B cell (primary cell): ENCODE measurements at regions not wholly inside any gene's neighbourhood (a gene's known extent, or its start where the extent isn't known, plus 50 kb on each side); places are given as distances from the start of the nearest gene placed in this dataset.

Source experiments
- ATAC-seq: fragments of 200-7000 bp; cut with Tn5 transposase; one replicate; pipeline ENCODE4 v1.10.0; 2021; ENCODE audit warnings: low read depth, mild to moderate bottlenecking, moderate number of reproducible peaks, moderate library complexity
- CTCF ChIA-PET: fragments of 350-600 bp; sonication (Branson Sonifier 250); formaldehyde crosslinking; loops from one replicate; lab custom pipeline; 2021; ENCODE audit warnings: antibody characterized with exemption, inconsistent platforms; lab: Charles Lee
- POLR2A ChIA-PET: fragments of 350-600 bp; sonication (Branson Sonifier 250); formaldehyde crosslinking; loops from one replicate; lab custom pipeline; 2021; ENCODE audit warnings: antibody characterized with exemption; lab: Charles Lee
- DNase-seq: peaks from one replicate; pipeline ENCODE4 v3.0.0; 2013
- H2AFZ ChIP-seq: 2 replicates; pipeline ENCODE4 v1.6.1; 2012; ENCODE audit warnings: mild to moderate bottlenecking, low read depth, low read length; ENCODE audit not compliant: insufficient read depth, poor library complexity, severe bottlenecking
- H3K27ac ChIP-seq, 2 donors: 1 replicate in 1 of 2; 2 replicates in 1 of 2; pipeline ENCODE4 v1.5.1; 2012 to 2013; ENCODE audit warnings: low read length in 2 of 2, mild to moderate bottlenecking in 2 of 2, moderate library complexity in 1 of 2
- H3K27me3 ChIP-seq, 4 experiments: fragments of 200-600 bp in 1 of 4; sonication (generic) in 1 of 4; replicated peaks in 1 of 4; 1 replicate in 2 of 4; 2 replicates in 2 of 4; pipeline versions ENCODE4 v1.6.1 to v1.7.0; 2013 to 2016; ENCODE audit warnings: low read length in 3 of 4, mild to moderate bottlenecking in 2 of 4, mixed read lengths in 1 of 4, moderate library complexity in 1 of 4; ENCODE audit not compliant: insufficient read depth in 4 of 4, control insufficient read depth in 3 of 4; ENCODE audit errors: control extremely low read depth in 1 of 4
- H3K36me3 ChIP-seq, 2 experiments: replicated peaks in 1 of 2; 1 replicate in 1 of 2; 2 replicates in 1 of 2; pipeline versions ENCODE4 v1.6.1 to v1.7.1; 2013; ENCODE audit warnings: low read length in 1 of 2; ENCODE audit not compliant: insufficient read depth in 2 of 2, control insufficient read depth in 1 of 2; ENCODE audit errors: control extremely low read depth in 1 of 2, extremely low read depth in 1 of 2
- H3K4me1 ChIP-seq, 2 donors: fragments of 200-600 bp in 1 of 2; sonication (generic) in 1 of 2; 1 replicate in 1 of 2; 2 replicates in 1 of 2; pipeline versions ENCODE4 v1.5.1 to v1.6.1; 2013 to 2017; ENCODE audit warnings: low read length in 2 of 2; ENCODE audit not compliant: control insufficient read depth in 2 of 2, insufficient read depth in 2 of 2
- H3K4me2 ChIP-seq: replicated peaks from 2 replicates; pipeline ENCODE3; 2012; ENCODE audit warnings: mild to moderate bottlenecking, low read depth, low read length; ENCODE audit not compliant: poor library complexity, severe bottlenecking
- H3K4me3 ChIP-seq, 5 experiments: fragments of 200-600 bp in 1 of 5; sonication (generic) in 1 of 5; 1 replicate in 3 of 5; 2 replicates in 2 of 5; pipeline versions ENCODE4 v1.5.1 to v1.7.0; 2011 to 2016; ENCODE audit warnings: low read length in 4 of 5, mild to moderate bottlenecking in 4 of 5, low read depth in 2 of 5, control low read depth in 1 of 5, moderate library complexity in 1 of 5; ENCODE audit not compliant: insufficient read depth in 1 of 5; ENCODE audit errors: control extremely low read depth in 1 of 5, extremely low read depth in 1 of 5
- H3K79me2 ChIP-seq: fragments of 200-600 bp; sonication (generic); one replicate; pipeline ENCODE4 v1.6.0; 2016; ENCODE audit warnings: low read length; ENCODE audit not compliant: control insufficient read depth, insufficient read depth
- H3K9ac ChIP-seq: fragments of 200-600 bp; sonication (generic); 2 replicates; pipeline ENCODE4 v1.6.1; 2017; ENCODE audit warnings: mild to moderate bottlenecking, low read length, moderate library complexity
- H3K9me3 ChIP-seq, 3 donors: one replicate each; pipeline versions ENCODE4 v1.6.1 to v1.7.1; 2013; ENCODE audit warnings: low read length in 2 of 3; ENCODE audit not compliant: control insufficient read depth in 2 of 3, insufficient read depth in 1 of 3; ENCODE audit errors: control extremely low read depth in 1 of 3
- H4K20me1 ChIP-seq: 2 replicates; pipeline ENCODE4 v1.6.0; 2012; ENCODE audit warnings: mild to moderate bottlenecking, low read length; ENCODE audit not compliant: insufficient read depth, control insufficient read depth, poor library complexity, severe bottlenecking
- H3K27ac Mint-ChIP-seq: one replicate; pipeline ENCODE4 v1.8.0; 2021; ENCODE audit warnings: mixed read lengths
- H3K27me3 Mint-ChIP-seq: one replicate; pipeline ENCODE4 v1.8.0; 2021; ENCODE audit warnings: mixed read lengths
- H3K4me1 Mint-ChIP-seq: one replicate; pipeline ENCODE4 v1.8.0; 2021; ENCODE audit warnings: mixed read lengths
- H3K4me3 Mint-ChIP-seq: one replicate; pipeline ENCODE4 v1.8.0; 2021; ENCODE audit warnings: mixed read lengths
- H3K9me3 Mint-ChIP-seq: one replicate; pipeline ENCODE4 v1.8.0; 2022; ENCODE audit warnings: mixed read lengths; ENCODE audit not compliant: insufficient read depth
- EZH2 ChIP-seq: IDR thresholded peaks from 2 replicates; pipeline ENCODE4 v1.6.1; 2012; ENCODE audit warnings: borderline replicate concordance, low read depth, mild to moderate bottlenecking, moderate library complexity, low read length; ENCODE audit not compliant: insufficient read depth, poor library complexity, severe bottlenecking
- WGBS: methylation state at CpG from one replicate; pipeline ENCODE4 v1.1.5; 2013; ENCODE audit warnings: missing lambda C conversion rate; ENCODE audit not compliant: insufficient coverage; 5-methylcytosine and 5-hydroxymethylcytosine counted together
- intact Hi-C: fragments of 100-400 bp; cut with micrococcal nuclease; formaldehyde crosslinking; loops from one replicate; pipeline ENCODE4 v1.10.0; 2022
- TF ChIP-seq, protein P1 (sequence below): fragments of 200-600 bp; IDR thresholded peaks from one replicate; pipeline ENCODE4 v1.8.0; 2022; ENCODE audit warnings: antibody characterized with exemption, mild to moderate bottlenecking

GRCh38 chr9:29312327-29312726, 1739.0 kb upstream of the C9orf72 start:
- Histone ChIP-seq H3K4me1 (no peaks in the 10 kb centered on the region), H3K27ac (no peak overlapping the region), H3K9ac (no peak overlapping the region), H3K36me3 (no peaks in the 10 kb centered on the region), H2AFZ (no peak overlapping the region), H3K4me2 (no peak overlapping the region), H3K27me3 (no peaks in the 10 kb centered on the region), H3K79me2 (no peaks in the 10 kb centered on the region), H4K20me1 (no peaks in the 10 kb centered on the region), H3K4me3 (no peak overlapping the region), H3K9me3 (no peaks in the 10 kb centered on the region)
- DNase-seq (no peak), ATAC-seq (no peak)
- Mint-ChIP-seq H3K27me3 (no peaks in the 10 kb centered on the region), H3K9me3 (peaks cover 4% of the 10 kb centered on the region), H3K4me3 (no peak overlapping the region), H3K27ac (no peak overlapping the region), H3K4me1 (no peaks in the 10 kb centered on the region)
- ChIA-PET POLR2A (no interaction called here), CTCF (no interaction called here)
- TF ChIP-seq EZH2: no peak
- TF ChIP-seq, protein P1, sequence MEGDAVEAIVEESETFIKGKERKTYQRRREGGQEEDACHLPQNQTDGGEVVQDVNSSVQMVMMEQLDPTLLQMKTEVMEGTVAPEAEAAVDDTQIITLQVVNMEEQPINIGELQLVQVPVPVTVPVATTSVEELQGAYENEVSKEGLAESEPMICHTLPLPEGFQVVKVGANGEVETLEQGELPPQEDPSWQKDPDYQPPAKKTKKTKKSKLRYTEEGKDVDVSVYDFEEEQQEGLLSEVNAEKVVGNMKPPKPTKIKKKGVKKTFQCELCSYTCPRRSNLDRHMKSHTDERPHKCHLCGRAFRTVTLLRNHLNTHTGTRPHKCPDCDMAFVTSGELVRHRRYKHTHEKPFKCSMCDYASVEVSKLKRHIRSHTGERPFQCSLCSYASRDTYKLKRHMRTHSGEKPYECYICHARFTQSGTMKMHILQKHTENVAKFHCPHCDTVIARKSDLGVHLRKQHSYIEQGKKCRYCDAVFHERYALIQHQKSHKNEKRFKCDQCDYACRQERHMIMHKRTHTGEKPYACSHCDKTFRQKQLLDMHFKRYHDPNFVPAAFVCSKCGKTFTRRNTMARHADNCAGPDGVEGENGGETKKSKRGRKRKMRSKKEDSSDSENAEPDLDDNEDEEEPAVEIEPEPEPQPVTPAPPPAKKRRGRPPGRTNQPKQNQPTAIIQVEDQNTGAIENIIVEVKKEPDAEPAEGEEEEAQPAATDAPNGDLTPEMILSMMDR: no peak
- intact Hi-C loops: no loop called here
- no CpG with 5 or more reads among the region's 3 CpGs for WGBS

- DNase-seq: no peak
- Histone ChIP-seq H3K79me2 (no peaks in the 10 kb centered on the region), H3K27me3 (no peaks in the 10 kb centered on the region), H2AFZ (no peak overlapping the region), H3K9me3 (no peaks in the 10 kb centered on the region), H4K20me1 (no peaks in the 10 kb centered on the region), H3K27ac (no peak overlapping the region), H3K4me1 (no peaks in the 10 kb centered on the region), H3K4me3 (no peak overlapping the region), H3K4me2 (no peak overlapping the region), H3K36me3 (no peaks in the 10 kb centered on the region), H3K9ac (no peak overlapping the region)
- ATAC-seq: no peak
- intact Hi-C loops: no loop called here
- no peaks in the 10 kb centered on the region for H3K27me3 Mint-ChIP-seq
- TF ChIP-seq, protein P1: no peak
- TF ChIP-seq EZH2: no peak
- no peaks in the 10 kb centered on the region for H3K4me1 Mint-ChIP-seq
- peaks cover 3% of the 10 kb centered on the region for H3K9me3 Mint-ChIP-seq
- POLR2A ChIA-PET: no interaction called here
- WGBS: no CpG with 5 or more reads among the region's 3 CpGs
- no peak overlapping the region for H3K4me3 Mint-ChIP-seq
- CTCF ChIA-PET: no interaction called here
- no peak overlapping the region for H3K27ac Mint-ChIP-seq
These were observed 1746.6 kb upstream of the C9orf72 start for GRCh38 chr9:29319736-29320513.
